Astrocyte of the cerebellum (primary cell): ENCODE measurements at regions not wholly inside any gene's neighbourhood (a gene's known extent, or its start where the extent isn't known, plus 50 kb on each side); places are given as distances from the start of the nearest gene placed in this dataset.

Experiments used
- DNase-seq: peaks from one replicate; pipeline ENCODE4 v3.0.0-alpha.2; 2011; ENCODE audit warnings: low read depth
- H3K4me3 ChIP-seq: 2 replicates; pipeline ENCODE4 v1.5.1; 2011; ENCODE audit warnings: mild to moderate bottlenecking, low read depth, low read length, moderate library complexity
- CTCF ChIP-seq: IDR thresholded peaks from 2 replicates; pipeline ENCODE4 v1.5.1; 2012; ENCODE audit warnings: low read length, low read depth, moderate library complexity, mild to moderate bottlenecking; ENCODE audit errors: missing control alignments
- in situ Hi-C: cut with HindIII; loops from 2 replicates; pipeline ENCODE4 v1.10.0; 2017; ENCODE audit warnings: low sequenced_read_pairs

- no peak for DNase-seq
- in situ Hi-C loops = loop anchor here (25.0 kb wide), 1 partner anchor 843 kb away; no protein-coding TSS in a partner anchor
- TF ChIP-seq CTCF = no peak
- no peak overlapping the region for H3K4me3 ChIP-seq
Observed at GRCh38 chr7:115704884-115705283, 325.7 kb downstream of the TFEC start.

- no peak for TF ChIP-seq CTCF
- no peak overlapping the region for H3K4me3 ChIP-seq
- DNase-seq = no peak
- in situ Hi-C loops = loop anchor here (25.0 kb wide), 1 partner anchor 839 kb away; no protein-coding TSS in a partner anchor
Observed at GRCh38 chr7:115701141-115701540, 329.4 kb downstream of the TFEC start.

- TF ChIP-seq CTCF = no peak
- in situ Hi-C loops = no loop called here
- DNase-seq = no peak
- no peak overlapping the region for H3K4me3 ChIP-seq
Observed at GRCh38 chr7:115694424-115694823, 336.1 kb downstream of the TFEC start.

GRCh38 chr7:115693779-115694178 is 336.8 kb downstream of the TFEC start:
- TF ChIP-seq CTCF = no peak
- H3K4me3 ChIP-seq = no peak overlapping the region
- no peak for DNase-seq
- in situ Hi-C loops = no loop called here

- TF ChIP-seq CTCF = no peak
- no peak for DNase-seq
- H3K4me3 ChIP-seq = no peak overlapping the region
- in situ Hi-C loops = no loop called here
Observed at GRCh38 chr7:115689941-115690340, 340.6 kb downstream of the TFEC start.

- no peak for TF ChIP-seq CTCF
- in situ Hi-C loops = no loop called here
- no peak overlapping the region for H3K4me3 ChIP-seq
- no peak for DNase-seq
Observed at GRCh38 chr7:115683093-115683492, 347.5 kb downstream of the TFEC start.

- in situ Hi-C loops = no loop called here
- TF ChIP-seq CTCF = no peak
- DNase-seq = no peak
- no peak overlapping the region for H3K4me3 ChIP-seq
Observed at GRCh38 chr7:115682507-115682906, 348.1 kb downstream of the TFEC start.
